ENCODE measurements at regions not wholly inside any gene's neighbourhood (a gene's known extent, or its start where the extent isn't known, plus 50 kb on each side); places are given as distances from the start of the nearest gene placed in this dataset.
A peak's percentile ranks its signal among the peaks of the same experiment; 100 is the strongest.

DNA sequence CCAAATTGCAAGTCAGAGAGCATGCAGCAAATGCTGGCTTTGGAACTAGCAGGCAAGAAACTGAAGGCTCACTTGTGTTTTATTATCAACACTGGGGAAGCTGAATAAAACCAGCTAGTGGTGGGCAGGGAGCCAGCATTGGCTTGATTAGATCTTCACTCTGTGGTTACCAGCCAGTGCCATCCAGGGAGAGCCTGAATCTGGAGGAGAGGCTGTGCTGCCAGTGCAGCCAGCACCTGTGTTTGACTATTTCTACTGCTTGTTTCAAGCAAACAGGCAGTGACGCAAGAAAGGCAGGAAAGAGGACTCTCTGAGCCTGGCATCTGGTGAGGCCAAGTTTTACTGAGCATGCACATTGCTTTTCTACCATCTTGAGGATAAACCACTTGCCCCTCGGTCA, 247.0 kb downstream of the PHLDA1 start:
- no peak for DNase-seq

DNA sequence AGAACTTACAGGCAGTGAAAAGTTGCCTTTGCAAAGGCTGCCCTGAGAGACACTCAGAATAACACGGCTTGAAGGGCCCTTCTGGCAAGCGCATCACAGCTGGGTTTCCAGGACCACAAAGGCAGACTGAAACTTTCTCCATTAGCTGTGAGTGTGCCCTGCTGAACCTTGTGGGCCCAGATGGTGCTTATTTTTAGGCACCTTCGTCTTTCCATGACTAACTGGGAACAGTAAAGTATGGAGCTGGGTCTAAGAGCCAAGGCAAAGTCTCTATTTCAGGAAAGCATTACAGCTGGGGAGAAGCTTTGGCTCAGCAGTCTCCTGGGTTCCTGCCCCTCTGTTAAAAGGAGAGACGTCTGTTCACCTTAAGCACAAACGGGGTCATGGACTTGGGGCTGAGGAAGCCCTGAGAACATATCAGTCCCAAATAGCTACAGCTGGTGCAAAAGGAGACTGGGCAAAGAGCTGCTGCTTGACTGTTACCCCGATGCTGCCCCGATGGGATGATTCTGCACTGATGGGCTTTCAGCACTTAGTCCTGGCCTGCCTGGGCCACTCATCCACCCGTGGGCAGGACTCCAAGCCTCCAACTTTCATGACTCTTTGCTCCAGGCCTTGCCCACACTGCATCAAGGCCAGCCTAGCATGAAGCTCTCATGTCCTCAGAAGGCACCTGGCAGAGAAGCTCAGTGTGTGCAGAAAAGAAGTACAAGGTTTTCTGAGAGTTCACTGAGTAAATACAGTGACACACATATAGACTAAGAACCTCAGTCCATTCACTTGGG, 248.3 kb downstream of the PHLDA1 start:
- no peak for DNase-seq

DNA sequence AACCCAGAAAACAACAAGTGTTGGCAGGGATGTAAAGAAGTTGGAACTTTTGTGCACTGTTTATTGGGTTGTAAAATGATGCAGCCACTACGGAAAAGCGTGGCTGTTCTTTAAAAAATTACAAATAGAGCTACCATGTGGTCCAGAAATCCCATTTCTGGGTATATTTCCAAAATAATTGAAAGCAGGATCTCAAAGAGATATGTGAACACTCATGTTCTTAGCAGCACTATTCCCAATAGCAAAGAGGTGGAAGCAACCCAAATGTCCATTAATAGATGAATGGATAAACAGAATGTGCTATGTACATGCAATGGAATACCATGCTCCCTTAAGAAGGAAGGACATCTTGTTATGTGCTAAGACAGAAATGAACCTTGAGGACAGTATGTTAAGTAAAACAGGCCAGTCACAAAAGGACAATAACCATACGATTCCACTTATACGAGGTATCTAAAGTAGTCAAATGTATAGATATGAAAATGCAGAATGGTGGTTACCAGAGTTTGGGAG, 249.5 kb downstream of the PHLDA1 start:
- no peak for DNase-seq

DNA sequence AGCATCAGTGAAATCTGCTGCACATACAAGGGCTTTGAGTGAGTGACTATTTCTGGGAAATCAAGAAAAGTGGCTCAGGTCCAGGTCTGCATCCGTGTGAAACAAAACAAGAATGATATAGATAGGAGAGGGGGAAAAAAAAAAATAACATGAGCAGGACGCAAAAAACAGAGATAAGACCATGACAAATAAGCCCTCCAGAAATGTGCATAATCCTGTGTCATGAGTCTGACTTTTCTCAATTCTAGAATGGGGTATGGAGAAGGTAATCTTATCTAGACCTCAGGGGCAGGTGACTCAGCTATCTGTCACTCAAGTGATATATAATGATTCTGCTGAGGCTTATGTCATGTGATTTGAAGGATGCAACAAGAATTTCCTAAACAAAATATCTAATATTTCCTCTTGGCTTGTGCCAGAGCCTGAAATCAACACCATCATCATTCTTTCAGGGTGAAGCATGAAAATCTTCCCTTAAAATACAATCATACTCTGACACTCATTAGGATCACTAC, 250.0 kb downstream of the PHLDA1 start:
- peak; percentile 39 for DNase-seq

DNA sequence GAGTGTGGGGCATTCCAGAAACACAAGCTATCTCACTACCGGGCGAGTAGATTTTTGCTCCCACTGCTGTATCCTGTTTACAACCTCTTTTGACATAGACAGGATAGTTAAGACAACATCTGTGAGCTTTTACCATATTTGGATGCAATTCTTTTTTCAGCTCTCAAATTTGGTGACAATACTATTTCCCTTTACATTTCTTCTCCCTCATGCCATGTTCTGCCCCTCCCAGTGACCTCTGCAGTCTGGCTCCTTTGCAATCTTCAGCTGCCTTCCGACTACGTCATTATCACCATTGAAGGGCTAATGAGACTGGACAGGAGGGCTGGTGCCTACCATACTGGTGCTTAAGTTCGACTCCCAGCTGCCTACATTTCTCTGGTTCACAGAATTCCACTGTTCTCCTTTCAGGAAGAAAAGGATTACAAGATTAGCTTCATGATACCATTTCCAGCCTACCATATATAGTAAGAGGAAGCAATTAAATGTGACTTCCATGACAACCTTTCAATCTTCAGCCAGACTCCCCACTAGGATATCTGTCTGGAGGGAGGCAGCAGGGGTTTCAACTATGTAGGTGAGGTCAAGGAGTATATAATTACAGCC, 251.6 kb downstream of the PHLDA1 start:
- no peak for DNase-seq

DNA sequence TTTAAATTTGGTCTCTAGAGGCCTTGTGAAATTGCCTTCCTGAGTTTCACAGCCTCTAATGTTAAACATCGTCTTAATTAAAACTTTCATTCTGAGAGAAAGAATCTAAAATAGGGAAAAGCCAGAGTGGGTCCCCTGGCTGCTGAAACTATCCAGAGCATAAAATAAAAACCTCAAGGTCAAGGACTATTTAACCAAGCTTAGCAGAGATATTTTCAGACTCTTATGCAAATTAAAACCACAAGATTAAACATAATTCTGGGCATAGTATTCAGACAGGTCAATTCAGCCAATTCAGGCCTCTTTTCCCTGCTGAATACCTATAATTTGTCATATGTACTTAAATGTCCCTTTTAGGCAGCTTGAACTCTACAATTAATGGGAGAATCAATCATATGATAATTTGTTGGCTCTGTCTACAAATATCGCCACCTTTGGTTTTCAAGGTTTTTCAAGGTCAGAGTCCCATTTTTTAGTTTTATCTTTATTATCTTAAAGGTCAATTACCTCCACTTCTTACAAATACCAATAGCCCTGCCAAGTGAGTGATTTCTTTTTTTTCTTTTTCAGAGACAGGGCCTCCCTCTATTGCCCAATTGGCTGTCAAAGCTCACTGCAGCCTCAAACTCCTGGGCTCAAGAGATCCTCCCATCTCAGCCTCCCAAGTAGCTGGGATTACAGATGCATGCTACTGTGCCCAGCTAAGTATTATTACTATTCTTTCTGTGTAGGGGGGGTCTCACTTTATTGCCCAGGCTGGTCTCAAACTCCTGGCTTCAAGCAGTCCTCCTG, 257.1 kb downstream of the PHLDA1 start:
- no peak for DNase-seq

DNA sequence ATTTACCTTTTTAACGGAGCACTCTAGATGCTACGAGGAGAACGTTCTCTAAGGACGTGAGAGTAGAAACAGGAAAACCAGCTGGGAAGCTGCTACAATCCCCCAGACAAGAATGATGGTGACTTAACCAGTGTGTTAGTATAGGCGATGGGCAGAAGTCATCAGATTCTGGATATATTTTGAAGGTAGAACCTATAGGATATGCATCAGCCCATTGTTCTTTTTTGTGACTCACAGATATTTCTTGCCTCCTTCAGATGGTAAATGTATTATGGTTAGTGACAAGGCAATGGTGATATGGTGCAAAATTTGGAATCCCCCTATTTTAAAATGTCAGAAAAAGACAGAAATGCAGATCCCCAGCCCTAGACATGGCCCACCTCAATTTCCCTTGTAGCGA, 258.2 kb downstream of the PHLDA1 start:
- DNase-seq, result no peak

DNA sequence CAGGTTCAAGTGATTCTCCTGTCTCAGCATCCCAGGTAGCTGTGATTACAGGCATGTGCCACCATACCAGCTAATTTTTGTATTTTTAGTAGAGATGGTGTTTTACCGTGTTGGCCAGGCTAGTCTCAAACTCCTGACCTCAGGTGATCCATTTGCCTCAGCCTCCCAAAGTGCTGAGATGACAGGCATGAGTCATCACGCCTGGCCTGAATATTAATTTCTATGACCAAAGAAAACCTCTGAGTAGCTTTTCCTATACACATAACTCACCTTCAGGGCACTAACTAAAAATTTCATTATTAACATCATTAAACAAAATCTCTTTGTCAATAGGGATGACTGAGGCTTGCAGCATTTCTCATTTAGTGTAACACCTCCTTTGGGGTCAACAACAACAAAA, 259.6 kb upstream of the KRR1 start:
- no peak for DNase-seq

DNA sequence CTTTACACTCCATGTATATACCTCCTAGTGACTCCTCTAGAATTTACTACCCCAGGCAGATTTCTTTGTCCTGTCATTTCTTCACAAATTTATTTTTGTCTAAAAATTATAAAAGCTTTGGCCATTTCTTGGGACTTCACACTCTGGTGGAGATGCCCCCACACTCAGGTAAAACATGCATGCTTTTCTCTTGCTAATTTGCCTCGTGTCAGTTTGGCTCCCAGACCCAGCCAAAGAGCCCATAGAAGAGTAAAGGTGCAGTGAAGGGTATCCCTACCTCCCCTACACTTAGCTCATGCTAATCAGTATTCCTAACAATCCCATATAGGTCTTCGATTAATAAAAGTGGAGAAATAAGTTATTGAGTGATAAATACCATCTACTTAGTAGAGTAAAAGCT, 256.5 kb upstream of the KRR1 start:
- DNase-seq, result no peak

DNA sequence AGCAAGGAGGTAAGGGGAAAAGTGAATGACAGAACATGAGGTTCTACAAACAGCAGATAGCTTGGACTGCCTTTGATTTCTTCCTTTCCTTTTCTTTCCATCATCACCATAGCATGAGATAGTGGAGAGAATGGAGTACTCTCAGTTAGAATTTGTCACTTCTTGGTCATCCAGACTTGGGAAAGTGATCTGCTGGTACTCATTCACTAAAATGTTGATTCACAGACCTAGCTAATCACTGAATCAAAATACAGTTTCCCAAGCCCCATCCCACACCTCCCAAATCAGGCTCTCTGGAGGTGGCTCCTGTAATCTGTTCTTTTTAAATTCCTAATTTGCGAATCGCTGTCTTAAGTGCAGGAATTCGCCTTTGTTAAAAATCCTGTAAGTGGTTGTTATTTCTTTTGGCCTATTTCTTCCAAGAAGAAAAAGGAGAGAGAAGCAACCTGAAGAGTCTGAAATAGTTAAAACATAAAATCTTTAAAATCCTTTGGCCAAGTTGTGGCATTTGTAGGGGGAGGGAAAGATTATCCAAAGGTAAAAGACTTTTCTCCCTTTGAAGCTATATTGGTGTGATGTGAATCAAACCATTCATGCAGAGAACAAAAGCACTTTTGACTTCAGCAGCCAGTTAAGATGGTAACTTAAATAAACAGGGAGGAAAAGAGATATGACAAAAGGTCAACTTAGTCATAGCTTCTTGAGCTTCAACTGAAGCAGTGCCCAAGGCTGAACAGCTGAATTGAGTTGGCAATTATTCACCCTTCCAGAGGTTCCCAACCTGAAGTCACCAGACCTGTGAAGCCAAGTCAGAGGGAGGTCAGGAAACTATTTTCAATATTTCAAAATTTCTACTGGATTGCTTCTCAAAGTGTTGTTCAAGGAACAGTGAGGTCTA, 255.1 kb upstream of the KRR1 start:
- no peak for DNase-seq

DNA sequence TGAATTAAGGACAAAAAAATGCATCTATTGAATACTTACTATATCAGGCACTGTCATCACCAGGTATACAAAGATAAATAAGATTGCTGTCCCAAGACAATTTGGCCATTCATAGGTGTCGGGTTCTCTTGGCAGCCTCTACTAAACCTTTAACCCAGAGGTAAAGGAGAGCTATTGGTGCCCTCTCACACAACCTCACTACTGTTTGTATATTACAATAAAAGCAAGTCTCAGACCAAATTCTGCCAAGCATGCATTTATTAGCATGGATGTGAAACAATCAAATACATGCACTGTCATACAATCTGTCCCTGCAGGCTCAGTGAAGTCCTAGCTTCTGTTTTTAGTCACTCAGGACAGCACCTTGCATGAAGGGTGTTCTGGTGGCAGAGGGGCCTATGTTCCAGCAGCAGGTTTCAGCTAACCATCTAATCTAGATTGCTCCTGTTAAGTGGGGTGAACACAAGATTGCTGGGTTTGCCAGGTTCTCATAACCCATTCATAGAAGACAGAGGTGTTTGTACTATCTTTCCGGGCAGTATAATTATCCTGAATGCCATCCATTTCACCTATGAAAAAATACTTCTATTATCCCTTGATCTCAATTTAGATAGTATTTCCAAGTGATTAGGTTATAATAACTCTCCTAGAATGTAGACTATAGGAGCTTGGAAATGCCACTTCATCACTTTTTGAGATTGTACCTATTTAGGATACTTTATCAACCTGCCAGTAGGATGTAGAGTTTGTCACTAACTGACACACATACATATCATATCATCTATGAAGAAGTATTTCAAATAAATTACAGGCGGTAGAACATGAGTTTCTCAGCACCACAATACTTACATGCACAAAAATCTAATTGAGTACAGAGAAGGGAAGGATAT, 254.0 kb upstream of the KRR1 start:
- no peak for DNase-seq

DNA sequence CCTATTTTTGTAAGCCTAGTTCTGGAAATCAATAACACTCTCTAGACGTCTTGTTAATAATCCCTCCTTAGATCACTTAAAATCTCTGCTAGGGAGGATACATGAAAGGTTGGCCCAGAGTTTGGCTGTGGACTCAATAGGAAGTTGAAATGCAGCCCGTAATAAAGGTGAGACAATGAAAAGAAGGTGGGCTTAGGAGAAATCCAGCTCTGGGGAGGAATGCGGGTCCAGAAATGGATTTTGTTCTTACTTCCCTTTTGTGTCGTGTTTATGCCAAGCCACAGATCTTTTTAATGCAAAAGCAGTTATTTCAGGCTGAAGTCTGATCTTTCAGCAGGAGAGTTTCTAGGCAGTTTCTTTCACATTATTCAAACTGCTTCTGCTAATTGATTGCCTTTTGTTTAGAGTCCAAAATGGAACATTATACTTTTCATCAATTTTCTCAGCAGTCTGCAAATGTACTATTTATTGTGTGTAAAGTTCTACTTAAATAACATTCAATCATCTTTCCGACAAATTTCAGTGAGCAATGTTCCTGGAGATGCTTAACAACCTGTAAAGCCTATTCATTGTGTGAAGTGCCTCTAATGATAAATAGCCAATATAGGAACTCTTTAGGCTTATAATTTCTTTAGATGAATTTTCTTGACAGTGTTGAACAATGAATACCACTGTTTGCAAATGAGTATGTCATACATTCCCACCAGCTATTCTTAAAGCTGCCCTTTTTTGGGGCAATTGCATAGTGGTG, 252.9 kb upstream of the KRR1 start:
- no peak for DNase-seq

DNA sequence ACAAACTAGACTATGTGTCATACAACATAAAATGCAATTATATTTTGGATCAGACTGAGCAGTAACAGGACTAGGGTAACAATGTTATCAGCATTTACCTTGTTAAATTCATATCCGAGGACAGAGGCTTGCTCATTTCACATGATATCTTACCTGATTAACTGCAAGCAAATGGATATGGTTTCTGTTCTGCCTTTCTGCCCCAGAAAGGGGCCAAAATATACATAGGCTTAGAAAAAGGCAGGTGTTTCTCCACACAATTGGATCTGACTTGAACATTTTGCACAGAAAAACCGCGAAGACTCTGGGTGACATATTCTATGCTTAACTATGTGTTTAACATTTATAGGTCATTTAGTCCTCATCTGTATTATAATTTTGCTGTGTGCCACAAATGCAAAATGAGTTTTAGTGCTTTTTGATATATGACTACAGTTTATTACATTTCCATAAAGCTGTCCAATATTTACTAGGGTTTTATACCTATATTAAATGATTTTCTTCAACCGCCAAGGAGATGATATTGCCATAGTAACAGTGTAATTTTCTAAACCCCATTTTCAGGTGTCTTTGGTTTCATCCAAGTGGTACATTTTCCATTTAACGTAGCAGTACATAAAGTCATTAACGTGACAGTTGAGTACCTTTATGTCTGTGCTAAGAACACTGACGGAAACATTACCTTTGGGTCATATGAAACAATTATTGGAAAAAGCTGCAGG, 249.3 kb upstream of the KRR1 start:
- DNase-seq, result no peak

DNA sequence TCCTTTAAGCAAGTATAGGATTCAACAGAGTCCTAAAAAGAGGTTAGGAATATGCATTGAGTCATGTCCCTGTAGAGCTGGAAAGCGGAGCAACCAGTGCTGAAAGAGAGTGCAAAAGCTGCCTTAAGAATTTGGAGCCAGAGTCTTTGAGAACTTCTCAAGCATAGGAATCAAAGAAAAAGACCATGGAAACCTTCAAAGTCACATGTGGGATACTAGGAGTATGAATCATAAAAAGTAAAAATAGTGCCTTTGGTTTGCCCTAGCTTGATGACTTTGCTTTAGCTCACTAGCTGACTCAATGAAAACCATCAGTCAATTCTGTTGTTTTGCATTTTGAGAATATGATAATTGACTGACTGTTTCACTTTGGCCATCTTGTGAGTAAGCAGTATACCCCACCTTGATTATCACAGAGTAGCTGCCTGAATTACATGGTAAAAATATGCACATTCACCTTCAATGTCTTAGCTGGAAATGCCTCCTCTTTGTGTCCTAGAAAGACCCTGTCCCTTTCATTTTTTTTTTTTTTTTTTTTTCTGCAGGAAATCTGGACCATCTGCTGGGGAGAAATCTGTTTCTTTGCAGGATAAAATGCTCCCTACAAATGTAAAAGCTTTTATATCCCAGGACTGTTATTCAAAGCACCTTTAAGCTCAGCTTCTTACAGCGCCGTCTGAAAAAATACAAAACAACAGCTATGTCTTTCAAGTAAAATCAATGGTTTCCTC, 248.6 kb upstream of the KRR1 start:
- peak; percentile 87 for DNase-seq

DNA sequence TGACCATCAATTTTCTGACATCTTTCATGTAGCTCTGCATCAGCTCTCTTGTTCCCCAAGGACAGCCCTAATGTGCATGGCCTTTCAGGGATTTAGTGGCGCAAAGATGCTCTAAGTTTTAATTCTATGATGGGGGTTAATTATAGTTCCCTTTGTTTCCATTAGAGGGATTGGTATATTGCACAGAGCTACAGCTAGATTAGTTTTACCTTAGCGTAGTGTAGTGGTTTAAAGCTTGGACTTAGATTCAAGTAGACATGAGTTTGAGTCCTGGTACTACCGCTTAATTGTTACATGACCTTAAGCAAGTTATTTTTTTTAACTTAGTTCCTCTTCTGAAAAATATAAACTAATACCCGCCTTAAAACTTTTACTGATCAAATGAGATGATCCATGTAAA, 247.8 kb upstream of the KRR1 start:
- no peak for DNase-seq

DNA sequence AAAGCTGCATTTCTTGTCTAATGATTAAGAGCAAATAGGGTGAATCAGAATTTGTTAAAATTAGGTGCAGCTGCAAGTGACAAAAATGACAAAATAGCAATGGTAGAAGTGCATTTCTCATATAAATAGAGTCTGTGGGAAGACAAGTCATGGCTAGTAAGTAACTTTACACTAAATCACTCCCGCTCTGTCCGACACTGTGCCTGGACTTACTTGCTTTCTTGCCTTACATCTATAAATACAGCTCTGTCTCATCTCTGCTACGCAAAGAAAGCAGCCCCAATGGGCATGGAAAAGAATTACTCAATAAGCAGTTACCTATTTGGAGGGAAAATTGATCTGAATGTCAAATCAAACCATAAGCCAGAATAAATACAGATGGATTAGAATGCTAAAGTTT, 245.4 kb upstream of the KRR1 start:
- no peak for DNase-seq

DNA sequence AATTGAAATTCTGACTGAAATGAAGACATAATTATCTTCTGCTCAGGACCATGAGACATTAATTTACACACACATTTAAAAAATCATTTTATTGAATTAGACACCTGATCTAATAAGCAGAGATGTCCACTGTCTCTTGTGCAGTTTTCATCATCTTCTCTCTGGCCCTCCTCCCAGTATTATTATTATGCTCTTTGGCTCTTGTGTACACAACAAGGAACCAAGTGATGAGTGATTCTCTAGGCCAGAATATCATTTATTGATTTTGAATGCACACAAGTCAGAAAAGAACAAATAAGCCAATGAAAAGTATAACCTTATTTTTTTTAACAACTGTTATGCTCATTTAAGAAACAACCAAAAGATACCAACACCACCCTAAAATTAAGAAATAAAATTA, 244.7 kb upstream of the KRR1 start:
- no peak for DNase-seq

DNA sequence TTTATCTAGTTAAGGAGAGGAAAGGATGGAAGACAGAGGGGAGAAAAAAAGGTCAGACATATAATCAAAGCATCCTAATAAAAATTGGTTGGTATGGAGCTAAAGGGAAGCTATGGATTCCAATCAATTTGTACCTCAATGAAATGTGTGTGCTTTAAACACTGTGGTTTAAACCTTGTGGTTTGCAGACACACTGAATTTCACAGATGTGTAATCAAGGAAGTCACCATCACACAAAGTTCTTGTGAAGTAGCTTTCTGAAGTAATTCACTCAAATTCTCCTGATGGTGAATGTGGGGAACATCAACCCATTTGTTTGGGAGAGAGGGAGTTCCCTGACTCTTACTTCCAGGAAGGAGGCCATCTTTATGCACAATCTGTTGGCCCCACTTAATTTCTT, 243.3 kb upstream of the KRR1 start:
- DNase-seq, result peak; percentile 36

DNA sequence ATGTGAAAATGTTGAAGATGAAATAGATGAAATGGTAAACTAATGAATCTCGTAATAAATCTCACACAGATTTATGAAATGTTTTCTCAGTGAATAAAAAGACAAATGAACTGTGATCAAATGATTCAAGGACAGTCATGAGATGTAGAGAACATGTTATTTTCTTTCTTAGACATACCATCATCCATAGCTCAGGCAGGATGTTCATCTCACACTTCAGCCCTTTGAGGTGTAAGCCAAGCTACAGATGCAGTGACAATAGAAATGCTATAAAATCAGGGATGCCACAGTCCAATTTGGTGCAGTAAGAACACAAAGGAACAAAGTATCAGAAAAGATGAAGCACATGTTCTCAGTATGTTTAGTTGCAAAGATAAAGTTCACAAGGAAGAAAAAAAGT, 242.7 kb upstream of the KRR1 start:
- no peak for DNase-seq
